Adrenal gland (tissue), 5 donors: ENCODE measurements at regions not wholly inside any gene's neighbourhood (a gene's known extent, or its start where the extent isn't known, plus 50 kb on each side); places are given as distances from the start of the nearest gene placed in this dataset.

Experiments used
- POLR2A ChIP-seq, 2 donors: fragments of 450-650 bp; IDR thresholded peaks; one replicate each; pipeline ENCODE4 v1.6.1; 2017; ENCODE audit warnings: antibody characterized with exemption in 2 of 2, mild to moderate bottlenecking in 2 of 2, moderate library complexity in 1 of 2
- TF ChIP-seq, protein P1 (sequence below), 6 experiments: fragments of 450-650 bp in 4 of 6; fragments of 200-600 bp in 2 of 6; sonication (generic) in 1 of 6; IDR thresholded peaks; 1 replicate in 5 of 6; 2 replicates in 1 of 6; pipeline versions ENCODE4 v1.5.1 to v1.8.0; 2016 to 2021; ENCODE audit warnings: antibody characterized with exemption in 6 of 6, mild to moderate bottlenecking in 2 of 6, moderate library complexity in 1 of 6
- donor health status: DM: no; HTN: no; CAD: no.

DNA sequence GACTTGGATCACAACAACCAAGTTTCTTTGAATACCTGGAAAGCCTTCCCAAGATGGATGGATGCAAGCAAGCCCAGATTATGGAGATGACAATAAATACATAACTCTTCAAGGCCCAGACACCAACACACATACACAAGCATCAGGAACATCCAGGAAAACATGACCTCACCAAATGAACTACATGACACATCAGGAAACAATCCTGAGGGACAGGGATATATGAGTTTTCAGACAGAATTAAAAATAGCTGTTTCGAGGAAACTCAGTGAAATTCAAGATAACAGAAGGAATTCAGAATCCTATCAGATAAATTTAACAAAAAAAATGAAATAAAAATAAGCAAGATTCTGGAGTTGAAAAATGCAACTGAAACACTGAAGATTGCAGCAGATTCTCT is 659.4 kb downstream of the METTL15 start:
- TF ChIP-seq, protein P1, sequence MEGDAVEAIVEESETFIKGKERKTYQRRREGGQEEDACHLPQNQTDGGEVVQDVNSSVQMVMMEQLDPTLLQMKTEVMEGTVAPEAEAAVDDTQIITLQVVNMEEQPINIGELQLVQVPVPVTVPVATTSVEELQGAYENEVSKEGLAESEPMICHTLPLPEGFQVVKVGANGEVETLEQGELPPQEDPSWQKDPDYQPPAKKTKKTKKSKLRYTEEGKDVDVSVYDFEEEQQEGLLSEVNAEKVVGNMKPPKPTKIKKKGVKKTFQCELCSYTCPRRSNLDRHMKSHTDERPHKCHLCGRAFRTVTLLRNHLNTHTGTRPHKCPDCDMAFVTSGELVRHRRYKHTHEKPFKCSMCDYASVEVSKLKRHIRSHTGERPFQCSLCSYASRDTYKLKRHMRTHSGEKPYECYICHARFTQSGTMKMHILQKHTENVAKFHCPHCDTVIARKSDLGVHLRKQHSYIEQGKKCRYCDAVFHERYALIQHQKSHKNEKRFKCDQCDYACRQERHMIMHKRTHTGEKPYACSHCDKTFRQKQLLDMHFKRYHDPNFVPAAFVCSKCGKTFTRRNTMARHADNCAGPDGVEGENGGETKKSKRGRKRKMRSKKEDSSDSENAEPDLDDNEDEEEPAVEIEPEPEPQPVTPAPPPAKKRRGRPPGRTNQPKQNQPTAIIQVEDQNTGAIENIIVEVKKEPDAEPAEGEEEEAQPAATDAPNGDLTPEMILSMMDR (IDR thresholded peaks at IDR 0.05): no peak
- TF ChIP-seq POLR2A (IDR thresholded peaks at IDR 0.05): no peak
